Umbilical cord (tissue), 1 donor: ENCODE measurements at regions not wholly inside any gene's neighbourhood (a gene's known extent, or its start where the extent isn't known, plus 50 kb on each side); places are given as distances from the start of the nearest gene placed in this dataset.
"Not testable (repeated sequence)": the region's sequence is repeated elsewhere in the genome, so short reads cannot be mapped to it uniquely, and the experiment has no call there.

ENCODE experiments used
- DNase-seq: peaks from one replicate; pipeline ENCODE4 v3.0.0-alpha.2; 2015; ENCODE audit warnings: low spot score

DNA sequence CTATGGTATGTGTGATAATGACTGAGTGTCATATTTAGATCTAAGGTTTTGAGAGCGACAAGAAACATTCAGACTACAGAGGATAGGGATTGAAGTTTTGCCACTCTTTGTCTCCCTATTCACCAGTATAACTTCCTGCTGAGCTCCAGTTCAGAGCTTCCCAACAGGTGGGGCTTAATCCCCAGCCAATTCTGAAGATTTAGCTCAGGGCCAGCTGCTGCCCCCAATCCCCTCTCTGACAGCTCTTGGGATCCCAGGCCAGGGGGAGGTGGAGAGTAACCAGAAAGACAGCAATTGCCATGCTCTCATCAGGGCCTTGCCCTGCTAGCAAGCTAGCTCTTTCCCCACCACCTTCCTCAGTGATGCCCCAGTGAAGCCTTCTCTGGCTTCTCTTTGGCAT lies 57.8 kb downstream of the TRIL start:
- no peak for DNase-seq

DNA sequence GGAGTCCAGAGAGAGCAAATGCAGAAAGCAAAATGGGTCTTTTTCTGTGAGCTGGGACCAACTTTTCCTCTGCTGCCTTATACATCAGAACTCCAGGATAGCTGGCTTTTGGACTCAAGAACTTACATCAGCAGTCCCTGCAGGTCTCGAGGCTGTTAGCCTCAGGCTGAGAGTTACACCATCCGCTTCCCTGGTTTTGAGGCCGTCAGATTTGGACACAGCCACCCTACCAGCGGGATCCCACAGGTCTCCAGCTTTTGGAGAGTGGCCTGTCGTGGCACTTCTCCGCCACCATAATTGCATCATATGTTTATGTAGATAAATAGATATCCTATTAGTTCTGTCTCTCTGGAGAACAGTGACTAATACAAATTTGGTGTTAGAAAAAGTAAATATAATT lies 64.2 kb downstream of the TRIL start:
- no peak for DNase-seq

DNA sequence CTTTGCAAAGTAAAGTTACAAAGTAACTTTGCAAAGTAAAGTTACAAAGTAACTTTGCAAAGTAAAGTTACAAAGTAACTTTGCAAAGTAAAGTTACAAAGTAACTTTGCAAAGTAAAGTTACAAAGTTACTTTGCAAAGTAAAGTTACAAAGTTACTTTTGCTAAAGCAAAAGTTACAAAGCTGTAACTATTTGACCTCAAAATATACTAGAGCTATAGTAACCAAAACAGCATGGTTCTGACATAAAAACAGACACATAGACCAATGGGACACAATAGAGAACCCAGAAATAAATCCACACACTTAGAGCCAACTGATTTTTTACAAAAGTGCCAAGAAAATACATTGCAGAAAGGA lies 66.3 kb downstream of the TRIL start:
- DNase-seq, result not testable (repeated sequence)

- DNase-seq, result no peak
Observed at GRCh38 chr7:28891192-28891875, 66.8 kb downstream of the TRIL start.

DNA sequence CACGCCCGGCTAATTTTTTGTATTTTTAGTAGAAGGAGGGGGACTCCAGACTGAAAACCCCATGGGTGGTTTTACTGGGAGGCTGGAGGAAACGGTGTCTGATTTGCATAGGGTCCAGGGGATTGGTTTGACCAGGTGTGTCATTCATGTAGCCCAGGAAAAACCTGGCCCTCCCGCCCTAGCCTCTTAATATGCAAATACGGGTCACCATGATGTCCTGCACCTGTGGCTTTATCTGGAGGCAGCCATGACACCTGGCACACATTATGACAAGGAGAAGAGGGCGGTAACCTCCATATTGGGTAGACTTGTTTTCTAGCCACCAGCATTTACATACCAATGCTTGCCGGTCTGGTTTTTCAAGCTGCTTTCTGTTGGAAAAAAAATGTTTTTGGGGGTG lies 68.0 kb downstream of the TRIL start:
- DNase-seq, result peak; percentile 7

DNA sequence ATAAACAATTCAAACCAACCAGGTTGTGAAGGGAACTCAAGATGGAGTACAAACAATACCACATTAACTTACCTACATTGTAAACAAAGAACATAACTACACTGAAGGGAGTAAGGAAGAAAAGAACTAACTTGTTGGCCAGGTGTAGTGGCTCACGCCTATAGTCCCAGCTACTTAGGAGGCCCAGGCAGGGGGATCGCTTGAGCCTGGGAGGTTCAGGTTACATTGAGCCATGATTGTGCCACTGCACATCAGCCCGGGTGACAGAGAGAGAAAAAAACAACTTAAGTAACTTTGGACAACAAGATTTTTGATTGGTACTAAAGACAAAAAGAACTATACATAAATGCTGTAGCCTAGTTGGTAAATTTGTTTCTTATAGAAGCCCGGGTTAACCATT lies 68.8 kb downstream of the TRIL start:
- no peak for DNase-seq

DNA sequence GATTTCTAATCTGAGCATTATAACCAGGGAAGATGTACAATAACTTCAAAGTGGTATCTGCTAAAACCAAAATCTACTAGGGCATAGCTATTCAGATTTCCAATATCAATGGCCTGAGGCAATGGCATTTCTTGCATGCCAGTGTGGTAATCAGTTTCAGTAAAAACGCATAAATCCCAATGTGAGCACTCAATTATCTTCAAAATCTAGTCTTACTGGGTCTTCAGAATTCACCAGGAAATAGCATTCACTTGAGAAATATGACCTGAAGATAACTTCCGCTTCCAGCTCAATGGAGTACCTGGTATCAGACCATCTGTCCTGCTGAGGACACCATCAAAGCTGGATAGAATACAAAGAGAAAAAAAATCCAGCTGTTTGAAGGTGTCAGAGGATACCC lies 72.4 kb downstream of the TRIL start:
- DNase-seq, result no peak

GRCh38 chr7:28882869-28883470 lies 75.2 kb downstream of the TRIL start:
- no peak for DNase-seq

DNA sequence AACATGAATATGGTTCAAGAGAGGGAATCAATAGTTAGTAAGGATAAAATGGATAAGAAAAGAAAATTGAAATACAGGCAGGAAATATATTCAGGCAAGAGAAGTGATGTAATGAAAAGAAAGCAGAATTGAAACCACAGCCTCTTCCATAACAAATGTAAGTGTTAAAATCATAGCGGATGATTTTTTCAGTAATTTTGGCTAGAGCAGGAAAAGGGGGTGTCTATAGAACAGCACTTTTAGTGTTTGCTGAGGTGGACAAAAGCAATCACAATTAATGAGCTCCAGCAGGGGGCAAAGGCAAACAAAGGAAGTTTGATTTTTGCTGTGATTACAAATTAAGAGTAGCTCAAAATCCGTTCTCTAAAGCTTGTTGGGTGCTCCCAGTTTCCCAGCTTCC lies 79.0 kb downstream of the TRIL start:
- no peak for DNase-seq

DNA sequence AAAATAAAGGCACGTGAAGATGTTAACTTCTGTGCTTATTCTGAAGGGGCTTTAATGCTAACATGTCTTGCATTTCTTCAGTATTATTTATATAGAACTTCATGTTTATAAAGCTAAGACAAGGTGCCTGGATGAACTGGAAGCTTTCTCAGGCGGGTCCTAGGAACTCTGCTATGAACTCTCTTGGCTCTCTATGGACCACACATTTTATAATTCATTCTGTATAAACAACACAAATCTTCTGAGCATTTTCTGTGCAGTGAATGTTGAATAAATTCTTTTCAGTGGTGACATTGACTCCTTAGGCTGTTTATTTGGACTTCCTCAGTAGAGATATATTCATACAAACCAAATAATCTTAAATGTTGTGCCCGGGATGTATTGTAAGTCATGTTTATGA lies 79.6 kb downstream of the TRIL start:
- DNase-seq, result no peak
